ENCODE measurements at regions not wholly inside any gene's neighbourhood (a gene's known extent, or its start where the extent isn't known, plus 50 kb on each side); places are given as distances from the start of the nearest gene placed in this dataset.
"Not testable (repeated sequence)": the region's sequence is repeated elsewhere in the genome, so short reads cannot be mapped to it uniquely, and the experiment has no call there.

GRCh38 chr7:51599935-51600334 lies 283.3 kb upstream of the COBL start:
- not testable (repeated sequence) for TF ChIP-seq CTCF, POLR2A, POLR2AphosphoS5 (IDR thresholded peaks at IDR 0.05)

All from breast epithelium (tissue), 3 donors.